Activated naive CD8-positive, alpha-beta T cell treated with anti-CD3 and anti-CD28 coated beads, Interleukin-2, amount 10 ng/mL, durations not matched to agents 7 days and 5 days (primary cell): ENCODE measurements at regions not wholly inside any gene's neighbourhood (a gene's known extent, or its start where the extent isn't known, plus 50 kb on each side); places are given as distances from the start of the nearest gene placed in this dataset.

Experiments
- ATAC-seq: fragments of 150-1000 bp; cut with Tn5 transposase; one replicate; pipeline ENCODE4 v1.10.0; 2021; ENCODE audit warnings: low read depth, moderate library complexity
- POLR2A ChIA-PET: fragments of 350-600 bp; sonication (Branson Sonifier 250); formaldehyde crosslinking; loops from one replicate; lab custom pipeline; 2021; ENCODE audit warnings: antibody characterized with exemption; lab: Charles Lee
- DNase-seq: peaks from one replicate; pipeline ENCODE4 v3.0.0; 2021
- H3K27ac Mint-ChIP-seq: one replicate; pipeline ENCODE4 v1.8.0; 2022; ENCODE audit warnings: mild to moderate bottlenecking, mixed read lengths
- H3K27me3 Mint-ChIP-seq: one replicate; pipeline ENCODE4 v1.8.0; 2022; ENCODE audit warnings: mild to moderate bottlenecking, moderate library complexity, mixed read lengths
- H3K36me3 Mint-ChIP-seq: one replicate; pipeline ENCODE4 v1.8.0; 2021; ENCODE audit warnings: mild to moderate bottlenecking, mixed read lengths
- H3K4me1 Mint-ChIP-seq: one replicate; pipeline ENCODE4 v1.8.0; 2021; ENCODE audit warnings: mixed read lengths
- H3K4me3 Mint-ChIP-seq: one replicate; pipeline ENCODE4 v1.8.0; 2022; ENCODE audit warnings: mild to moderate bottlenecking, moderate library complexity, mixed read lengths
- H3K9me3 Mint-ChIP-seq: one replicate; pipeline ENCODE4 v1.8.0; 2021; ENCODE audit warnings: mixed read lengths

DNA sequence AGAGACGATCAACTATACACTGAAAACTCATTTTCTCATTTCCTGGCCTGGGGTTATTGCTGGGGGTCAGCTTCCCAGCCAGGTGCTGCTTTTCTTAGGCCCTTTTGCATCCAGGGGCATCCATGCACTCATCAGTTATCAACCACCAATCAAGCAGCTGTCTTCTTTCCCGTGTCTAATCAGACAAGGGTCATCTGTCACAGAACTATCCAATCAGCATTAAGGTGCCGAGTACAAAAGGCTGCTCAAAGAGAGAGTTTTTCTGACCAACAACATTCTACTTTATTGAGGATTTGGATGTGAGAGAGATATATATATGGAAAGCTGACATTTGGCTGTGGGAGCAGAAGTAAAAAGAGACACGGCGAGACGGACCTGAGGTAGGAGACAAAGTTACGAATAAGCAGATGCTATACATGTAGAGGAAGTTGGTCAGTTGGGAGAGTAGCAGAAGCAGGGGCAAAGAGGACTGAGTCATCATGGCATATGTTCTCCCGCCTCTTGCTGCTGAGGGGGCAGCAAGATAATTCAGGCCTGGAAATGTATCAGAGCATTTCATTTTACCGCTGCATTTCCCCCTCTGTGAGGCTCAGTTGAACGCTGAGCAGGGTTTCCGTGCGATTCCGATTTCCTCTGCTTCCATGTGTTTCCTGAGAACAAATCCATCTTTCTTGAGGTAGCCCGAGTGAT lies 129.3 kb downstream of the NUP35 start:
- H3K9me3 Mint-ChIP-seq: no peaks in the 10 kb centered on the region
- H3K4me1 Mint-ChIP-seq: no peaks in the 10 kb centered on the region
- ATAC-seq (no peak), DNase-seq (no peak)
- H3K27ac Mint-ChIP-seq: no peak overlapping the region
- no peaks in the 10 kb centered on the region for H3K27me3 Mint-ChIP-seq
- no peaks in the 10 kb centered on the region for H3K36me3 Mint-ChIP-seq
- H3K4me3 Mint-ChIP-seq: no peak overlapping the region
- POLR2A ChIA-PET: no interaction called here

GRCh38 chr2:183255411-183255810 lies 131.2 kb downstream of the NUP35 start:
- POLR2A ChIA-PET: no interaction called here
- no peak for DNase-seq

GRCh38 chr2:183259921-183260320 lies 135.7 kb downstream of the NUP35 start:
- H3K9me3 Mint-ChIP-seq: peaks cover 5% of the 10 kb centered on the region
- no peak overlapping the region for H3K27ac Mint-ChIP-seq
- no peaks in the 10 kb centered on the region for H3K27me3 Mint-ChIP-seq
- no peaks in the 10 kb centered on the region for H3K4me1 Mint-ChIP-seq
- ATAC-seq (no peak), DNase-seq (no peak)
- no peaks in the 10 kb centered on the region for H3K36me3 Mint-ChIP-seq
- H3K4me3 Mint-ChIP-seq: no peak overlapping the region
- POLR2A ChIA-PET: no interaction called here

More at GRCh38 chr2:183255411-183255810, 131.2 kb downstream of the NUP35 start:
- ATAC-seq: no peak
- no peak overlapping the region for H3K4me3 Mint-ChIP-seq
- H3K27me3 Mint-ChIP-seq: no peaks in the 10 kb centered on the region
- H3K4me1 Mint-ChIP-seq: no peaks in the 10 kb centered on the region
- H3K9me3 Mint-ChIP-seq: no peaks in the 10 kb centered on the region
- no peak overlapping the region for H3K27ac Mint-ChIP-seq
- no peaks in the 10 kb centered on the region for H3K36me3 Mint-ChIP-seq

- no peak for DNase-seq
These were observed 136.3 kb downstream of the NUP35 start for GRCh38 chr2:183260527-183260926.

GRCh38 chr2:183264890-183265535 lies 140.8 kb downstream of the NUP35 start:
- ATAC-seq (no peak), DNase-seq (no peak)
- H3K27me3 Mint-ChIP-seq: peaks cover 2% of the 10 kb centered on the region
- no peaks in the 10 kb centered on the region for H3K36me3 Mint-ChIP-seq
- H3K4me1 Mint-ChIP-seq: no peaks in the 10 kb centered on the region
- H3K27ac Mint-ChIP-seq: no peak overlapping the region
- POLR2A ChIA-PET: no interaction called here
- H3K4me3 Mint-ChIP-seq: no peak overlapping the region
- H3K9me3 Mint-ChIP-seq: peaks cover 5% of the 10 kb centered on the region

More at GRCh38 chr2:183260527-183260926, 136.3 kb downstream of the NUP35 start:
- no peaks in the 10 kb centered on the region for H3K36me3 Mint-ChIP-seq
- no peaks in the 10 kb centered on the region for H3K27me3 Mint-ChIP-seq
- H3K9me3 Mint-ChIP-seq: peaks cover 5% of the 10 kb centered on the region
- no peak overlapping the region for H3K27ac Mint-ChIP-seq
- ATAC-seq: no peak
- no peak overlapping the region for H3K4me3 Mint-ChIP-seq
- POLR2A ChIA-PET: no interaction called here
- no peaks in the 10 kb centered on the region for H3K4me1 Mint-ChIP-seq

- no peak for DNase-seq
- no peak overlapping the region for H3K27ac Mint-ChIP-seq
- peaks cover 2% of the 10 kb centered on the region for H3K27me3 Mint-ChIP-seq
- POLR2A ChIA-PET: no interaction called here
- no peaks in the 10 kb centered on the region for H3K36me3 Mint-ChIP-seq
- H3K4me1 Mint-ChIP-seq: no peaks in the 10 kb centered on the region
- peaks cover 7% of the 10 kb centered on the region for H3K9me3 Mint-ChIP-seq
- no peak for ATAC-seq
- no peak overlapping the region for H3K4me3 Mint-ChIP-seq
These were observed 143.0 kb downstream of the NUP35 start for GRCh38 chr2:183267148-183267827.

GRCh38 chr2:183269956-183270355 lies 145.7 kb downstream of the NUP35 start:
- H3K36me3 Mint-ChIP-seq: no peaks in the 10 kb centered on the region
- POLR2A ChIA-PET: no interaction called here
- ATAC-seq (no peak), DNase-seq (no peak)
- H3K4me1 Mint-ChIP-seq: no peaks in the 10 kb centered on the region
- H3K27ac Mint-ChIP-seq: no peak overlapping the region
- H3K9me3 Mint-ChIP-seq: peaks cover 3% of the 10 kb centered on the region
- no peak overlapping the region for H3K4me3 Mint-ChIP-seq
- H3K27me3 Mint-ChIP-seq: peaks cover 2% of the 10 kb centered on the region

DNA sequence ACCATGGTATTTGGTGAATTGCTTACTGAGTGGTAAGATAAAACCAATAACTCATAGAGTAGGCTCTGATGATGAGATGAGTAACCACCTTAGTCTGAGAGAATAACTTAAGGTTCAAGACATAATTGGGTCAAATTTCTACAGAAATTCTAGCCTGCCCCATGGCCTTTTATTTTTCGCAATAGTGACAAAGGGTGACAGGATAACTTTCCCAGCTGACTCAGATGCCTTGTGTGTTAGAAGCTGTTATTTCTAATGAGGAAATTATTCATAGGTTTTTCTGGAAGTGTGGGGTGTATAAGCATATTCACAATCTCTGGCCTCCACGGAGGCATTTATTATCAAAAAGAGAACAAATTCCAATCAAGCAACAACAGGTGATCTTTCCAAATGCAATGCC lies 159.0 kb downstream of the NUP35 start:
- no peak for DNase-seq
- Mint-ChIP-seq H3K9me3 (no peaks in the 10 kb centered on the region), H3K27me3 (no peaks in the 10 kb centered on the region), H3K4me1 (no peaks in the 10 kb centered on the region), H3K4me3 (no peak overlapping the region), H3K27ac (no peak overlapping the region), H3K36me3 (no peaks in the 10 kb centered on the region)
- ATAC-seq: no peak
- POLR2A ChIA-PET: no interaction called here

GRCh38 chr2:183284606-183285005 lies 160.4 kb downstream of the NUP35 start:
- POLR2A ChIA-PET: no interaction called here
- ATAC-seq: no peak
- Mint-ChIP-seq H3K9me3 (no peaks in the 10 kb centered on the region), H3K36me3 (no peaks in the 10 kb centered on the region), H3K4me1 (no peaks in the 10 kb centered on the region), H3K4me3 (no peak overlapping the region), H3K27ac (no peak overlapping the region), H3K27me3 (no peaks in the 10 kb centered on the region)
- no peak for DNase-seq

GRCh38 chr2:183291436-183291835 lies 167.2 kb downstream of the NUP35 start:
- H3K9me3 Mint-ChIP-seq: peaks cover 3% of the 10 kb centered on the region
- H3K4me1 Mint-ChIP-seq: no peaks in the 10 kb centered on the region
- POLR2A ChIA-PET: no interaction called here
- H3K4me3 Mint-ChIP-seq: no peak overlapping the region
- H3K27ac Mint-ChIP-seq: no peak overlapping the region
- ATAC-seq: no peak
- peaks cover 2% of the 10 kb centered on the region for H3K27me3 Mint-ChIP-seq
- no peaks in the 10 kb centered on the region for H3K36me3 Mint-ChIP-seq
- DNase-seq: no peak

GRCh38 chr2:183292028-183292427 lies 167.8 kb downstream of the NUP35 start:
- no peak for DNase-seq
- Mint-ChIP-seq H3K36me3 (no peaks in the 10 kb centered on the region), H3K27me3 (peaks cover 2% of the 10 kb centered on the region), H3K27ac (no peak overlapping the region), H3K4me1 (no peaks in the 10 kb centered on the region), H3K9me3 (peaks cover 3% of the 10 kb centered on the region), H3K4me3 (no peak overlapping the region)
- POLR2A ChIA-PET: no interaction called here
- no peak for ATAC-seq

GRCh38 chr2:183339311-183339710 lies 215.1 kb downstream of the NUP35 start:
- H3K4me3 Mint-ChIP-seq: no peak overlapping the region
- H3K4me1 Mint-ChIP-seq: peaks cover 1% of the 10 kb centered on the region
- peaks cover 2% of the 10 kb centered on the region for H3K27me3 Mint-ChIP-seq
- DNase-seq (no peak), ATAC-seq (no peak)
- no peaks in the 10 kb centered on the region for H3K36me3 Mint-ChIP-seq
- no peak overlapping the region for H3K27ac Mint-ChIP-seq
- POLR2A ChIA-PET: no interaction called here
- no peaks in the 10 kb centered on the region for H3K9me3 Mint-ChIP-seq

DNA sequence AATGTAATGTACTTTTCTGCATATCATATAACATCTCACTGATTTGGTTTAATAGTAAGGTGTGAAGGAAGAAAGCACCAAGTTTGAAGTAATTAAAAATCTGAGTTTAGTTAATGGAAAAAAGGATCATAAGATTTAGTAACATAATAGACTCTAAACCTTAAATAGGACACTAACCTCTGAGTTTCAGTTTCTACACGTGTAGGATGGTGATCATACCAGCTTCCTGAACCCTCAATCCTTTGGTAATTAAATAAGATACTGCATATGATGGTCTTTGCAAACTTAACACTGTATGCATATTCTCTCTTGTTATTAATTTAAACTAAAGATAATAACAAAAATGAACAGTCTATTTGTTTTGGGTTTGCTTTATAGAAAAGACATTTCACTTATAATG lies 216.8 kb downstream of the NUP35 start:
- Mint-ChIP-seq H3K36me3 (no peaks in the 10 kb centered on the region), H3K27me3 (peaks cover 3% of the 10 kb centered on the region), H3K9me3 (no peaks in the 10 kb centered on the region), H3K4me1 (peaks cover 1% of the 10 kb centered on the region), H3K27ac (no peak overlapping the region), H3K4me3 (no peak overlapping the region)
- ATAC-seq (no peak), DNase-seq (no peak)
- POLR2A ChIA-PET: no interaction called here

DNA sequence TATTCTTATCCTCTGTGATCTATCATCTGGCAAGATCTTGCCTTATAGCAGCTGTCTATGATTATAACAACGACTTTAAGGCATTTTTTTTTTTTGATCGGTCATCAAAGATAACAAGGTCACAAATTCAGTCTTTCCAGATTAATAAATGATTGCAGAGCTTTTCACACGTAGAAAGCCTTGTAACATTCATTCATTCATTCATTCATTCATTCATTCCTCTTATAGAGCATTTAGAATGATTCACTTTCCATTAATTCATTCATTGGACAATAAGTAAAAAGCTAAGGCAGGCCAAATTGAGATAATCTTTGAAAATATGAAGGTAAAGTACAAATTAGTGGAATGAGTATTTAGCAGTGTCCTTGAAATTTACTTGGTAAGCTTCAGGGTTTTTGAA lies 223.7 kb downstream of the NUP35 start:
- no peaks in the 10 kb centered on the region for H3K4me1 Mint-ChIP-seq
- H3K36me3 Mint-ChIP-seq: no peaks in the 10 kb centered on the region
- POLR2A ChIA-PET: no interaction called here
- H3K4me3 Mint-ChIP-seq: no peak overlapping the region
- no peak for ATAC-seq
- peaks cover 3% of the 10 kb centered on the region for H3K27me3 Mint-ChIP-seq
- no peak for DNase-seq
- no peaks in the 10 kb centered on the region for H3K9me3 Mint-ChIP-seq
- no peak overlapping the region for H3K27ac Mint-ChIP-seq
